GM06990 (cell line): ENCODE measurements at regions not wholly inside any gene's neighbourhood (a gene's known extent, or its start where the extent isn't known, plus 50 kb on each side); places are given as distances from the start of the nearest gene placed in this dataset.

ENCODE experiments used
- DNase-seq: peaks from one replicate; pipeline ENCODE4 v3.0.0-alpha.2; 2011; ENCODE audit not compliant: insufficient read length; ENCODE audit errors: extremely low read depth
- H3K27me3 ChIP-seq: replicated peaks from 2 replicates; pipeline ENCODE4 v1.6.0; 2011; ENCODE audit warnings: low read length; ENCODE audit not compliant: control insufficient read depth, insufficient read depth
- H3K36me3 ChIP-seq: 2 replicates; pipeline ENCODE4 v1.5.1; 2011; ENCODE audit warnings: low read length; ENCODE audit not compliant: control insufficient read depth, insufficient read depth
- H3K4me3 ChIP-seq: replicated peaks from 2 replicates; pipeline ENCODE4 v1.5.1; 2011; ENCODE audit warnings: low read depth, mild to moderate bottlenecking, control low read depth, low read length
- TF ChIP-seq, protein P1 (sequence below): IDR thresholded peaks from 2 replicates; pipeline ENCODE4 v1.5.1; 2011; ENCODE audit warnings: low read length, control low read depth, mild to moderate bottlenecking, inconsistent platforms; ENCODE audit not compliant: insufficient read depth, poor library complexity, severe bottlenecking

DNA sequence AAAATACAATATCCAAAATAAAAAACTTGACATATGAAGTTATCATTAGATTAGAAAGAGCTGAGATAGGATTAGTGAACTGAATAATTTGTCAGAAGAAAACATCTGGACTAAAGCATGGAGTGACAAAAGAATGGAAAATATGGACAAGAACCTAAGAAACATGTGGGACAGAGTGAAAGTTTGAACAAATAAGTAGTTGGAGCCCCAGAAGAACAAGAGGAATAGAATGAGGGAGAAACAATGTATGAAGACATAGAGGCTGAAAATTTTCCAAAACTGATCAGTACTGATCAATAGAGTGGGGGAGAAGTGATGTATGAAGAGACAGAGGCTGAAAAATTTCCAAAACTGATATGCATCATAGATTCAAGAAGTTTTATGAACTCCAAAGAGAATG lies 170.6 kb upstream of the CRY1 start:
- Histone ChIP-seq H3K27me3 (no peaks in the 10 kb centered on the region), H3K36me3 (no peaks in the 10 kb centered on the region), H3K4me3 (no peak overlapping the region)
- no peak for DNase-seq
- TF ChIP-seq, protein P1, sequence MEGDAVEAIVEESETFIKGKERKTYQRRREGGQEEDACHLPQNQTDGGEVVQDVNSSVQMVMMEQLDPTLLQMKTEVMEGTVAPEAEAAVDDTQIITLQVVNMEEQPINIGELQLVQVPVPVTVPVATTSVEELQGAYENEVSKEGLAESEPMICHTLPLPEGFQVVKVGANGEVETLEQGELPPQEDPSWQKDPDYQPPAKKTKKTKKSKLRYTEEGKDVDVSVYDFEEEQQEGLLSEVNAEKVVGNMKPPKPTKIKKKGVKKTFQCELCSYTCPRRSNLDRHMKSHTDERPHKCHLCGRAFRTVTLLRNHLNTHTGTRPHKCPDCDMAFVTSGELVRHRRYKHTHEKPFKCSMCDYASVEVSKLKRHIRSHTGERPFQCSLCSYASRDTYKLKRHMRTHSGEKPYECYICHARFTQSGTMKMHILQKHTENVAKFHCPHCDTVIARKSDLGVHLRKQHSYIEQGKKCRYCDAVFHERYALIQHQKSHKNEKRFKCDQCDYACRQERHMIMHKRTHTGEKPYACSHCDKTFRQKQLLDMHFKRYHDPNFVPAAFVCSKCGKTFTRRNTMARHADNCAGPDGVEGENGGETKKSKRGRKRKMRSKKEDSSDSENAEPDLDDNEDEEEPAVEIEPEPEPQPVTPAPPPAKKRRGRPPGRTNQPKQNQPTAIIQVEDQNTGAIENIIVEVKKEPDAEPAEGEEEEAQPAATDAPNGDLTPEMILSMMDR = no peak

DNA sequence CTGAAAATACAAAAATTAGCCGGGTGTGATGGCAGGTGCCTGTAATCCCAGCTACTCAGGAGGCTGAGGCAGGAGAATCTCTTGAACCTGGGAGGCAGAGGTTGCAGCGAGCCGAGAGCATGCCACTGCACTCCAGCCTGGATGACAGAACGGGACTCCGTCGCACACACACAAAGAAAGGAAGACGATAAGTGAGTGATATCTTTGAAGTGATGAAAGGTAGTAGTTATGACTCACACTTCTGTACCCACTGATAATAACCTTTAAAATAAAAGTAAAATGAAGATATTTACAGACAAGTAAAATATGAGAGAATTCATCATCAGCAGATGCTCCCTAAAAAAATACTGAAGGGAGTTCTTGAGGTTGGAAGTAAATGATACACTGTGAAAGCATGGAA lies 171.3 kb upstream of the CRY1 start:
- no peaks in the 10 kb centered on the region for H3K36me3 ChIP-seq
- no peak for DNase-seq
- TF ChIP-seq, protein P1 = no peak
- H3K4me3 ChIP-seq = no peak overlapping the region
- H3K27me3 ChIP-seq = no peaks in the 10 kb centered on the region

DNA sequence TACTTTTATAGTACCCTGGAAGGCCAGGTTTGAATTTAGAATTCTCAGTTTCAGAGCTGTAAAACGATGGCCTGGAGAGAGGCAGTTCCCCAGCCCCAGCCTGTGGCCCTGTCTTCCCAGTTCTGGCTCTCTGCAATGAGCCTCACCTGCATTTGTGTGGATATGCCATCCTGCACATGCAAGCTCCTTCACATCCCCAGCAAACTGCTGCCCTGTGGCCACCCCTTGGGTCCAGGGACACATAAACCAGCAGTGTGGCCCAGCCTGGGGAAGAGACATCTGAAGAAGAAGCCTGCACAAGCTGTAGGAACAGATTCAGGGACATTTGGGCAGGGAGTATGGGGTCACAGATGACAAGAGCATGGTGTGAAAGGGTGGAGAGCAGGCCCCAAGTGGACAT lies 174.3 kb upstream of the CRY1 start:
- TF ChIP-seq, protein P1 = no peak
- no peaks in the 10 kb centered on the region for H3K36me3 ChIP-seq
- no peak for DNase-seq
- H3K27me3 ChIP-seq = no peaks in the 10 kb centered on the region
- no peak overlapping the region for H3K4me3 ChIP-seq

DNA sequence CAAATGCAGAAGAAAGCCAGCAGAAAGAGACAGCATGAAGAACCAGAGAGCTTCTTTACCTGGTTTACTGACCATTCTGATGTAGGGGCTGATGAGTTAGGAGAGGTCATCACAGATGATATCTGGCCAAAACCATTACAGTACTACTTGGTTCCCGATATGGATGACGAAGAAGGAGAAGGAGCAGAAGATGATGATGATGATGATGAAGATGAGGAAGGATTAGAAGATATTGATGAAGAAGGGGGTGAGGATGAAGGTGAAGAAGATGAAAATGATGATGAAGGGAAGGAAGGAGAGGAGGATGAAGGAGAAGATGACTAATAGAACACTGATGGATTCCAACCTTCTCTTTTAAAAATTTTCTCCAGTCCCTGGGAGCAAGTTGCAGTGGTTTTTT lies 178.2 kb upstream of the CRY1 start:
- no peaks in the 10 kb centered on the region for H3K36me3 ChIP-seq
- no peaks in the 10 kb centered on the region; the same call in 1 of the 2 replicates for H3K27me3 ChIP-seq
- no peak for DNase-seq
- H3K4me3 ChIP-seq = no peak overlapping the region
- TF ChIP-seq, protein P1 = no peak

DNA sequence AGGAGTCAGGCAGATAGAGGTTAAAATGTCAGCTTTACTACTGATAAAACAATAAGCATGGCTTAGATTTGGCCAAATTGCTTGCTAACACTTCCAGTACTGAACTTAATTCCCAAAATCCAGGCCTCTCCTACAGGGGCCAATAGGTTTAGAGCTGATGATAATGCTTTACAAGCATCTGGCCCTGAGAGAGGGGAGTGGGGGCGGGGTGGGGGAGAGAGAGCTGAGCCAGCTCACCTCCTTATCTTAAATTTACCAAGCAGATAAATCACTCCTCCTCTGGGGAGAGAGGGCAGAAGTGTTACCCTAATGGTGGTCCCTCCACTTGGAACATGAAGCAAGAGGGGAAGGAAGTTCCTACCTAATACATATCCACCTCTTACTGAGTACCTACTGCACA lies 182.2 kb upstream of the CRY1 start:
- Histone ChIP-seq H3K27me3 (no peaks in the 10 kb centered on the region; the same call in 1 of the 2 replicates), H3K36me3 (no peaks in the 10 kb centered on the region), H3K4me3 (no peak overlapping the region)
- TF ChIP-seq, protein P1 = no peak
- DNase-seq = no peak

DNA sequence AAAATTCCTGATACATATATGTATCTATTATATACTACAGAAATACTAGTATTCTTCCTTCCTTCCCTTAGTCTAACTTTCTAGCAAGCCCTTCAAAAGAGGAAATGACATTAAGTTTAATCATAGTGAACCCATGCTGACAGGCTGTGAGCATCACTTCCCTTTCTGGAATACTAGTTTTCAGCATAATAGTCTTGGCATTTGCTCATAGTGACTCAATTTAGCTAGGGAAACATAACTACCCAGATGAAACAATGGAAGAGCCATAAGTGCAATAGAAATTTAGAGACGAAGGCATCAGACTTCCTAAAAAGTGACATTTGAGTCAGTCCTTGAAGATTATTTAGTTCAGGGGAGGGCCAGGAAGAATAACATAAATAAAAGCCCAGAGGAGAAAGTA lies 184.5 kb upstream of the CRY1 start:
- Histone ChIP-seq H3K4me3 (no peak overlapping the region), H3K27me3 (no peaks in the 10 kb centered on the region; the same call in 1 of the 2 replicates), H3K36me3 (no peaks in the 10 kb centered on the region)
- TF ChIP-seq, protein P1 = no peak
- no peak for DNase-seq
